OCI-LY7 (cell line): ENCODE measurements at regions not wholly inside any gene's neighbourhood (a gene's known extent, or its start where the extent isn't known, plus 50 kb on each side); places are given as distances from the start of the nearest gene placed in this dataset.

Experiments used
- BruUV-seq: library from RNA; stranded (reverse); fragments of 400-500 nt; replicated peaks from 2 replicates; lab custom pipeline; 2021; lab: Mats Ljungman, UMichigan
- CTCF ChIA-PET: fragments of 300-600 bp; sonication (Branson Sonifier 250); formaldehyde crosslinking; loops from one replicate; lab custom pipeline; 2022; ENCODE audit warnings: antibody characterized with exemption; ENCODE audit not compliant: unreplicated experiment; lab: Charles Lee
- POLR2A ChIA-PET: fragments of 300-600 bp; sonication (Branson Sonifier 250); formaldehyde crosslinking; loops from one replicate; lab custom pipeline; 2022; ENCODE audit warnings: antibody characterized with exemption; lab: Charles Lee
- DNase-seq: peaks from one replicate; pipeline ENCODE4 v3.0.0-alpha.2; 2015; ENCODE audit warnings: low spot score
- H2AFZ ChIP-seq: fragments of 200-600 bp; sonication (generic), shearing (Covaris generic); 2 replicates; pipeline ENCODE4 v1.6.1; 2014; ENCODE audit warnings: mild to moderate bottlenecking, antibody characterized with exemption, low read length, moderate library complexity
- H3K27ac ChIP-seq: fragments of 200-600 bp; sonication (generic); 2 replicates; pipeline ENCODE4 v1.5.1; 2014; ENCODE audit warnings: mixed run types, low read depth, mild to moderate bottlenecking, moderate library complexity, low read length, inconsistent platforms; ENCODE audit not compliant: poor library complexity, severe bottlenecking
- H3K36me3 ChIP-seq: fragments of 200-600 bp; sonication (generic); 2 replicates; pipeline ENCODE4 v1.6.1; 2014; ENCODE audit warnings: mild to moderate bottlenecking, antibody characterized with exemption, low read length, moderate library complexity, mixed read lengths; ENCODE audit not compliant: insufficient read depth
- H3K4me1 ChIP-seq: fragments of 200-600 bp; sonication (generic); 2 replicates; pipeline ENCODE4 v1.5.1; 2014; ENCODE audit warnings: mild to moderate bottlenecking, low read length; ENCODE audit not compliant: insufficient read depth, poor library complexity, severe bottlenecking
- H3K4me2 ChIP-seq: fragments of 200-600 bp; sonication (generic); 2 replicates; pipeline ENCODE4 v1.6.1; 2014; ENCODE audit warnings: mild to moderate bottlenecking, low read length
- H3K4me3 ChIP-seq: fragments of 200-600 bp; sonication (generic); 2 replicates; pipeline ENCODE4 v1.5.1; 2014; ENCODE audit warnings: mild to moderate bottlenecking, low read depth, low read length; ENCODE audit not compliant: poor library complexity, severe bottlenecking
- H3K79me2 ChIP-seq: fragments of 200-600 bp; sonication (generic); 2 replicates; pipeline ENCODE4 v1.6.1; 2016; ENCODE audit warnings: low read depth, mild to moderate bottlenecking, low read length, moderate library complexity, mixed read lengths; ENCODE audit not compliant: insufficient read depth
- H3K9me2 ChIP-seq: fragments of 200-600 bp; sonication (generic); 2 replicates; pipeline ENCODE4 v1.6.1; 2016; ENCODE audit warnings: mild to moderate bottlenecking, low read length, mixed read lengths; ENCODE audit not compliant: insufficient read depth
- H3K9me3 ChIP-seq: fragments of 200-600 bp; sonication (generic); 2 replicates; pipeline ENCODE4 v1.6.1; 2014; ENCODE audit warnings: mild to moderate bottlenecking, mixed run types, low read length, mixed read lengths
- H4K20me1 ChIP-seq: fragments of 200-600 bp; sonication (generic); 2 replicates; pipeline ENCODE4 v1.6.1; 2014; ENCODE audit warnings: mild to moderate bottlenecking, antibody characterized with exemption, low read length, moderate library complexity, mixed read lengths; ENCODE audit not compliant: insufficient read depth
- CTCF ChIP-seq: fragments of 200-600 bp; sonication (generic); conservative IDR thresholded peaks from 2 replicates; pipeline ENCODE4 v1.5.1; 2014; ENCODE audit warnings: mild to moderate bottlenecking, antibody characterized with exemption, low read length, moderate library complexity, mixed read lengths
- EZH2phosphoT487 ChIP-seq: fragments of 200-600 bp; sonication (generic); IDR thresholded peaks from 2 replicates; pipeline ENCODE4 v1.6.1; 2018; ENCODE audit warnings: low read depth, borderline replicate concordance, mild to moderate bottlenecking, mixed run types, antibody characterized with exemption, low read length, moderate library complexity, mixed read lengths
- intact Hi-C: fragments of 100-400 bp; cut with micrococcal nuclease; formaldehyde crosslinking; loops from one replicate; pipeline ENCODE4 v1.10.0; 2022; ENCODE audit not compliant: unreplicated experiment

GRCh38 chr17:71330099-71330375 lies 790.8 kb upstream of the SOX9 start:
- POLR2A ChIA-PET: no interaction called here
- H3K4me1 ChIP-seq: no peaks in the 10 kb centered on the region
- H3K27ac ChIP-seq: no peak overlapping the region
- no peaks in the 10 kb centered on the region for H4K20me1 ChIP-seq
- H2AFZ ChIP-seq: no peak overlapping the region
- no peak overlapping the region for H3K4me3 ChIP-seq
- CTCF ChIA-PET: no interaction called here
- DNase-seq: no peak
- H3K9me3 ChIP-seq: no peaks in the 10 kb centered on the region
- no peaks in the 10 kb centered on the region for H3K36me3 ChIP-seq
- H3K4me2 ChIP-seq: no peak overlapping the region
- H3K79me2 ChIP-seq: no peaks in the 10 kb centered on the region
- no peak for TF ChIP-seq EZH2phosphoT487
- TF ChIP-seq CTCF: no peak
- intact Hi-C loops: no loop called here
- no TSS peak for BruUV-seq
- H3K9me2 ChIP-seq: no peaks in the 10 kb centered on the region

GRCh38 chr17:71331754-71332325 lies 789.0 kb upstream of the SOX9 start:
- intact Hi-C loops: no loop called here
- TF ChIP-seq CTCF (no peak), EZH2phosphoT487 (no peak)
- H3K4me2 ChIP-seq: no peak overlapping the region
- no peaks in the 10 kb centered on the region for H3K9me2 ChIP-seq
- DNase-seq: no peak
- H3K27ac ChIP-seq: no peak overlapping the region
- H4K20me1 ChIP-seq: no peaks in the 10 kb centered on the region
- H3K36me3 ChIP-seq: no peaks in the 10 kb centered on the region
- H3K4me1 ChIP-seq: no peaks in the 10 kb centered on the region
- H2AFZ ChIP-seq: no peak overlapping the region
- no TSS peak for BruUV-seq
- no peaks in the 10 kb centered on the region for H3K79me2 ChIP-seq
- CTCF ChIA-PET: no interaction called here
- no peak overlapping the region for H3K4me3 ChIP-seq
- POLR2A ChIA-PET: no interaction called here
- no peaks in the 10 kb centered on the region for H3K9me3 ChIP-seq

GRCh38 chr17:71334048-71334751 lies 786.6 kb upstream of the SOX9 start:
- intact Hi-C loops: no loop called here
- Histone ChIP-seq H3K9me2 (no peaks in the 10 kb centered on the region), H2AFZ (no peak overlapping the region), H3K27ac (no peak overlapping the region), H3K36me3 (no peaks in the 10 kb centered on the region), H4K20me1 (no peaks in the 10 kb centered on the region), H3K4me3 (no peak overlapping the region), H3K79me2 (no peaks in the 10 kb centered on the region), H3K9me3 (no peaks in the 10 kb centered on the region), H3K4me2 (no peak overlapping the region), H3K4me1 (no peaks in the 10 kb centered on the region)
- DNase-seq: no peak
- TF ChIP-seq EZH2phosphoT487 (no peak), CTCF (no peak)
- BruUV-seq: no TSS peak
- POLR2A ChIA-PET: no interaction called here
- CTCF ChIA-PET: no interaction called here
